CD4-positive, alpha-beta T cell treated with Interleukin-21 for 1 hour (primary cell): ENCODE measurements at regions not wholly inside any gene's neighbourhood (a gene's known extent, or its start where the extent isn't known, plus 50 kb on each side); places are given as distances from the start of the nearest gene placed in this dataset.
"Not testable (repeated sequence)": the region's sequence is repeated elsewhere in the genome, so short reads cannot be mapped to it uniquely, and the experiment has no call there.

ENCODE experiments used
- DNase-seq: peaks from one replicate; pipeline ENCODE4 v3.0.0-alpha.2; 2020

- peak; percentile 42 for DNase-seq
Measured at GRCh38 chr14:22131749-22132476, 457.1 kb downstream of the DAD1 start.

GRCh38 chr14:22124073-22124613 is 450.5 kb upstream of the OR4E1 start:
- no peak for DNase-seq

- DNase-seq = no peak
Measured at GRCh38 chr14:22122829-22123560, 449.4 kb upstream of the OR4E1 start.

- peak; percentile 43 for DNase-seq
Measured at GRCh38 chr14:22122227-22122818, 448.7 kb upstream of the OR4E1 start.

GRCh38 chr14:22118899-22119477 is 445.4 kb upstream of the OR4E1 start:
- no peak for DNase-seq

- no peak for DNase-seq
Measured at GRCh38 chr14:22113401-22113800, 439.8 kb upstream of the OR4E1 start.

- peak; percentile 45 for DNase-seq
Measured at GRCh38 chr14:22112004-22112403, 438.4 kb upstream of the OR4E1 start.

GRCh38 chr14:22107753-22108152 is 434.1 kb upstream of the OR4E1 start:
- DNase-seq = no peak

- no peak for DNase-seq
Measured at GRCh38 chr14:22106700-22107697, 433.4 kb upstream of the OR4E1 start.

- DNase-seq = no peak
Measured at GRCh38 chr14:22105624-22106006, 432.0 kb upstream of the OR4E1 start.

GRCh38 chr14:22105006-22105623 is 431.5 kb upstream of the OR4E1 start:
- peak; percentile 25 for DNase-seq

- not testable (repeated sequence) for DNase-seq
Measured at GRCh38 chr14:22100764-22101120, 427.1 kb upstream of the OR4E1 start.

- DNase-seq = peak; percentile 69
Measured at GRCh38 chr14:22099942-22100763, 426.5 kb upstream of the OR4E1 start.

- DNase-seq = no peak
Measured at GRCh38 chr14:22098435-22098834, 424.8 kb upstream of the OR4E1 start.

- DNase-seq = no peak
Measured at GRCh38 chr14:22097586-22098292, 424.1 kb upstream of the OR4E1 start.

- DNase-seq = no peak
Measured at GRCh38 chr14:22097072-22097471, 423.5 kb upstream of the OR4E1 start.

GRCh38 chr14:22096514-22096895 is 422.9 kb upstream of the OR4E1 start:
- peak; percentile 46 for DNase-seq

GRCh38 chr14:22095860-22096513 is 422.4 kb upstream of the OR4E1 start:
- DNase-seq = peak; percentile 33

GRCh38 chr14:22089940-22090339 is 416.3 kb upstream of the OR4E1 start:
- DNase-seq = no peak
